Suprapubic skin (tissue), 4 donors: ENCODE measurements at regions not wholly inside any gene's neighbourhood (a gene's known extent, or its start where the extent isn't known, plus 50 kb on each side); places are given as distances from the start of the nearest gene placed in this dataset.

ENCODE experiments used
- DNase-seq, 2 donors: peaks; one replicate each; pipeline ENCODE4 v3.0.0-alpha.2; 2019; ENCODE audit warnings: low spot score in 2 of 2
- H3K27ac ChIP-seq: fragments of 200-600 bp; sonication (generic); one replicate; pipeline ENCODE4 v1.5.1; 2019
- H3K27me3 ChIP-seq: fragments of 200-600 bp; sonication (generic); one replicate; pipeline ENCODE4 v1.5.1; 2019
- H3K36me3 ChIP-seq: fragments of 200-600 bp; sonication (generic); one replicate; pipeline ENCODE4 v1.5.1; 2019
- H3K4me1 ChIP-seq: fragments of 200-600 bp; sonication (generic); one replicate; pipeline ENCODE4 v1.5.1; 2019
- H3K4me3 ChIP-seq: fragments of 200-600 bp; sonication (generic); one replicate; pipeline ENCODE4 v1.5.1; 2019; ENCODE audit warnings: mild to moderate bottlenecking
- H3K9me3 ChIP-seq: fragments of 200-600 bp; sonication (generic); one replicate; pipeline ENCODE4 v1.5.1; 2019
- CTCF ChIP-seq, 2 donors: fragments of 200-600 bp in 1 of 2; fragments of 450-650 bp in 1 of 2; sonication (generic) in 1 of 2; IDR thresholded peaks; one replicate each; pipeline ENCODE4 v1.5.1; 2016 to 2019; ENCODE audit warnings: antibody characterized with exemption in 2 of 2, mild to moderate bottlenecking in 1 of 2, moderate library complexity in 1 of 2
- EP300 ChIP-seq: sonication (generic); formaldehyde crosslinking; IDR thresholded peaks from one replicate; pipeline ENCODE4 v1.6.1; 2017; ENCODE audit warnings: antibody characterized with exemption
- POLR2A ChIP-seq, 2 donors: fragments of 450-650 bp; IDR thresholded peaks; one replicate each; pipeline ENCODE4 v1.6.1; 2017; ENCODE audit warnings: antibody characterized with exemption in 2 of 2, mild to moderate bottlenecking in 2 of 2, moderate library complexity in 2 of 2
- POLR2AphosphoS5 ChIP-seq, 3 donors: sonication (generic); formaldehyde crosslinking; IDR thresholded peaks; one replicate each; pipeline ENCODE4 v1.6.1; 2017; ENCODE audit warnings: antibody characterized with exemption in 3 of 3
- WGBS: methylation state at CpG from one replicate; pipeline ENCODE4 v1.1.5; 2018; 5-methylcytosine and 5-hydroxymethylcytosine counted together

- no peak for DNase-seq
- Histone ChIP-seq H3K4me3 (no peak overlapping the region), H3K36me3 (no peaks in the 10 kb centered on the region), H3K27me3 (no peaks in the 10 kb centered on the region), H3K9me3 (no peaks in the 10 kb centered on the region), H3K27ac (no peak overlapping the region), H3K4me1 (no peaks in the 10 kb centered on the region)
- 91% methylated on average over 5 of the region's 5 CpGs for WGBS
- TF ChIP-seq POLR2A (IDR thresholded peaks at IDR 0.05) (no peak), CTCF (IDR thresholded peaks at IDR 0.05) (no peak), EP300 (no peak), POLR2AphosphoS5 (IDR thresholded peaks at IDR 0.05) (no peak)
Observed at GRCh38 chr18:25787276-25787675, 303.1 kb downstream of the SS18 start.

- WGBS: 75% methylated on average over 2 of the region's 2 CpGs
- Histone ChIP-seq H3K4me1 (no peaks in the 10 kb centered on the region), H3K4me3 (no peak overlapping the region), H3K9me3 (no peaks in the 10 kb centered on the region), H3K36me3 (no peaks in the 10 kb centered on the region), H3K27ac (no peak overlapping the region), H3K27me3 (no peaks in the 10 kb centered on the region)
- no peak for DNase-seq
- TF ChIP-seq CTCF (IDR thresholded peaks at IDR 0.05) (no peak), POLR2A (IDR thresholded peaks at IDR 0.05) (no peak), EP300 (no peak), POLR2AphosphoS5 (IDR thresholded peaks at IDR 0.05) (no peak)
Observed at GRCh38 chr18:25786758-25787157, 303.7 kb downstream of the SS18 start.

DNA sequence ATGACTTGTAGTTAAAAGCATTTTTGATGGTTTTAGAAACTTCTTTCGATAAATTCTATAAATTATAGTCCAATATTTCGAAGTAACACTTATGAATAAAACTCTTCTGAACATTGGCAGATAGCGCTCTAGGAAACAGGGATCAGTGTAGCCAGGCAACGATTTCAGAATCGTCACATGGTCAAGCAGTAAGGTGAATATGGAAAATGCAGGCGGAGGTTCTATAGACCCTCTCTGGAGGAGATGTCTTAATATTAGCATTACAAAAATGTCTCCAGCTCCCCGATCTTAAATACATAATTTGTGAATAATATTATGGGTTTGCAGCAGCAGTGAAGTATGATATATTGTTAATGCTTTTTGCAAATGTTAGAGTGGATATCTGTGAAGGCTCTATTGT, 310.3 kb downstream of the SS18 start:
- TF ChIP-seq EP300: no peak
- no peak for TF ChIP-seq CTCF (IDR thresholded peaks at IDR 0.05)
- no peak for TF ChIP-seq POLR2AphosphoS5 (IDR thresholded peaks at IDR 0.05)
- no peaks in the 10 kb centered on the region for H3K27me3 ChIP-seq
- H3K27ac ChIP-seq: no peak overlapping the region
- H3K9me3 ChIP-seq: no peaks in the 10 kb centered on the region
- no peak for DNase-seq
- WGBS: 86% methylated on average over 7 of the region's 7 CpGs
- no peaks in the 10 kb centered on the region for H3K4me1 ChIP-seq
- no peaks in the 10 kb centered on the region for H3K36me3 ChIP-seq
- H3K4me3 ChIP-seq: no peak overlapping the region

DNA sequence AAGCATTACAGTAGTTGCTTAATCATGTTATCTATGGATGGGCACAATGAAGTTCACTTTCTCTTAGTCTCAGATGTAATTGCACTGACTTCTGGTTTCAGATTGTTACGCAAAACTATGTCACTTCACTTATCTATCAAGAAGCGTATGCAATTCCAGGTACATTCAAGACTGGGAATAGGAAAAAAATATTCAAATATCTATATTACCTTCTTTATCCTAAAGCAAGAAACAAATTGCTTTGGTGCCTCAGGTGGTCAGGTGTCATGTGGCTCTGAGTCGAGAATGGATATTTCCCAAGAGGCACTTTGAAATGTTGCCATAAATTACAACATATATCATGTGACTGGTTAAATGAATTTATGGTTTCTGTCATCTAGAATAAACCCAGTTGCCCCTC, 318.6 kb downstream of the SS18 start:
- Histone ChIP-seq H3K36me3 (no peaks in the 10 kb centered on the region), H3K4me1 (no peaks in the 10 kb centered on the region), H3K9me3 (no peaks in the 10 kb centered on the region), H3K4me3 (no peak overlapping the region), H3K27me3 (no peaks in the 10 kb centered on the region), H3K27ac (no peak overlapping the region)
- DNase-seq: no peak
- 79% methylated on average over 3 of the region's 3 CpGs for WGBS
- TF ChIP-seq POLR2A (IDR thresholded peaks at IDR 0.05) (no peak), EP300 (no peak), POLR2AphosphoS5 (IDR thresholded peaks at IDR 0.05) (no peak), CTCF (IDR thresholded peaks at IDR 0.05) (no peak)

GRCh38 chr18:25764777-25765176, 325.6 kb downstream of the SS18 start:
- no peaks in the 10 kb centered on the region for H3K9me3 ChIP-seq
- no peaks in the 10 kb centered on the region for H3K36me3 ChIP-seq
- no peaks in the 10 kb centered on the region for H3K4me1 ChIP-seq
- 76% methylated on average over 4 of the region's 4 CpGs for WGBS
- DNase-seq: no peak
- no peak overlapping the region for H3K27ac ChIP-seq
- no peak for TF ChIP-seq POLR2A (IDR thresholded peaks at IDR 0.05)
- TF ChIP-seq CTCF (IDR thresholded peaks at IDR 0.05): no peak
- TF ChIP-seq EP300: no peak
- no peak for TF ChIP-seq POLR2AphosphoS5 (IDR thresholded peaks at IDR 0.05)
- no peaks in the 10 kb centered on the region for H3K27me3 ChIP-seq
- no peak overlapping the region for H3K4me3 ChIP-seq
